H1 (cell line): ENCODE measurements at regions not wholly inside any gene's neighbourhood (a gene's known extent, or its start where the extent isn't known, plus 50 kb on each side); places are given as distances from the start of the nearest gene placed in this dataset.

Experiments
- CTCF ChIA-PET: fragments of 300-600 bp; sonication (Branson Sonifier 250); formaldehyde crosslinking; loops from one replicate; lab custom pipeline; 2021; ENCODE audit not compliant: partially characterized antibody; lab: Charles Lee
- POLR2A ChIA-PET: fragments of 300-600 bp; sonication (Branson Sonifier 250); formaldehyde crosslinking; loops from one replicate; lab custom pipeline; 2021; ENCODE audit warnings: inconsistent platforms; ENCODE audit not compliant: partially characterized antibody; lab: Charles Lee
- DNase-seq, 2 experiments: peaks; one replicate each; pipeline versions ENCODE4 v3.0.0 to v3.0.0-alpha.2; 2010 to 2022; ENCODE audit warnings: low spot score in 2 of 2, low read depth in 1 of 2, mixed read lengths in 1 of 2
- FAIRE-seq: peaks from 2 replicates; lab custom pipeline; 2011; peaks lifted over from hg19 to GRCh38; lab: Jason Lieb, UNC
- H2AFZ ChIP-seq: 2 replicates; pipeline ENCODE4 v1.8.1; 2012; ENCODE audit warnings: low read length, inconsistent platforms
- H2AK5ac ChIP-seq: 2 replicates; pipeline ENCODE4 v1.6.1; 2013; ENCODE audit warnings: low read depth, low read length
- H2BK120ac ChIP-seq: replicated peaks from 2 replicates; pipeline ENCODE3; 2013; ENCODE audit warnings: low read depth, low read length, inconsistent platforms
- H2BK12ac ChIP-seq: 2 replicates; pipeline ENCODE4 v1.6.1; 2013; ENCODE audit warnings: low read depth, low read length
- H2BK15ac ChIP-seq: 2 replicates; pipeline ENCODE4 v1.6.1; 2013; ENCODE audit warnings: low read length
- H2BK20ac ChIP-seq: 2 replicates; pipeline ENCODE4 v1.6.1; 2013; ENCODE audit warnings: low read length
- H2BK5ac ChIP-seq: 2 replicates; pipeline ENCODE4 v1.6.1; 2013; ENCODE audit warnings: low read depth, low read length
- H3K14ac ChIP-seq: 2 replicates; pipeline ENCODE4 v1.6.1; 2013; ENCODE audit warnings: inconsistent platforms; ENCODE audit not compliant: insufficient read length
- H3K18ac ChIP-seq: 2 replicates; pipeline ENCODE4 v1.6.1; 2013; ENCODE audit warnings: low read length; ENCODE audit errors: extremely low read depth
- H3K23ac ChIP-seq: 2 replicates; pipeline ENCODE4 v1.6.1; 2013; ENCODE audit warnings: inconsistent platforms; ENCODE audit not compliant: insufficient read length
- H3K23me2 ChIP-seq: 2 replicates; pipeline ENCODE4 v1.6.1; 2013; ENCODE audit warnings: low read depth, low read length
- H3K27ac ChIP-seq: 2 replicates; pipeline ENCODE4 v1.6.1; 2011; ENCODE audit warnings: low read depth, low read length, inconsistent platforms
- H3K27me3 ChIP-seq, 4 experiments: replicated peaks in 1 of 4; 1 replicate in 1 of 4; 2 replicates in 3 of 4; pipeline versions ENCODE4 v1.6.1 to v1.8.1; 2011 to 2013; ENCODE audit warnings: low read length in 3 of 4, mild to moderate bottlenecking in 3 of 4, inconsistent platforms in 2 of 4, mixed read lengths in 2 of 4, moderate library complexity in 1 of 4; ENCODE audit not compliant: control insufficient read depth in 3 of 4, insufficient read depth in 3 of 4; ENCODE audit errors: extremely low read depth in 1 of 4
- H3K36me3 ChIP-seq, 4 experiments: 2 replicates each; pipeline versions ENCODE4 v1.6.1 to v1.8.1; 2011 to 2013; ENCODE audit warnings: mild to moderate bottlenecking in 4 of 4, low read length in 3 of 4, moderate library complexity in 2 of 4, control low read depth in 1 of 4, inconsistent platforms in 1 of 4; ENCODE audit not compliant: insufficient read depth in 4 of 4, control insufficient read depth in 2 of 4
- H3K4ac ChIP-seq: replicated peaks from 2 replicates; pipeline ENCODE3; 2013; ENCODE audit warnings: low read length, low read depth, mixed read lengths, inconsistent platforms; ENCODE audit not compliant: insufficient read length
- H3K4me1 ChIP-seq, 4 experiments: replicated peaks in 1 of 4; 1 replicate in 1 of 4; 2 replicates in 3 of 4; pipeline versions ENCODE4 v1.6.1 to v1.8.1; 2011 to 2013; ENCODE audit warnings: low read length in 3 of 4, inconsistent platforms in 2 of 4, mixed read lengths in 1 of 4; ENCODE audit not compliant: insufficient read depth in 4 of 4, control insufficient read depth in 3 of 4
- H3K4me2 ChIP-seq, 2 experiments: 2 replicates each; pipeline versions ENCODE4 v1.6.1 to v1.8.1; 2011 to 2013; ENCODE audit warnings: low read depth in 2 of 2, low read length in 2 of 2, control low read depth in 1 of 2, inconsistent platforms in 1 of 2, mild to moderate bottlenecking in 1 of 2; ENCODE audit not compliant: insufficient read depth in 1 of 2
- H3K4me3 ChIP-seq, 4 experiments: fragments of 200-600, 300-600 bp in 1 of 4; sonication (generic), shearing (Covaris generic), sonication (Bioruptor Twin) in 1 of 4; 2 replicates each; pipeline versions ENCODE4 v1.5.1 to v1.8.1; 2011 to 2016; ENCODE audit warnings: low read length in 4 of 4, low read depth in 3 of 4, control low read depth in 2 of 4, inconsistent platforms in 2 of 4, mild to moderate bottlenecking in 2 of 4, mixed read lengths in 1 of 4, moderate library complexity in 1 of 4; ENCODE audit not compliant: insufficient read depth in 2 of 4; ENCODE audit errors: extremely low read depth in 1 of 4
- H3K56ac ChIP-seq: replicated peaks from 2 replicates; pipeline ENCODE3; 2013; ENCODE audit warnings: low read depth, mild to moderate bottlenecking, mixed read lengths, low read length, inconsistent platforms; ENCODE audit not compliant: insufficient read length
- H3K79me1 ChIP-seq: 2 replicates; pipeline ENCODE4 v1.6.1; 2013; ENCODE audit warnings: low read depth, low read length, control low read depth
- H3K79me2 ChIP-seq, 2 experiments: 2 replicates each; pipeline versions ENCODE4 v1.6.1 to v1.8.1; 2012 to 2013; ENCODE audit warnings: low read length in 2 of 2, mild to moderate bottlenecking in 2 of 2, inconsistent platforms in 1 of 2; ENCODE audit not compliant: insufficient read depth in 2 of 2, control insufficient read depth in 1 of 2
- H3K9ac ChIP-seq, 4 experiments: replicated peaks in 1 of 4; 1 replicate in 1 of 4; 2 replicates in 3 of 4; pipeline versions ENCODE4 v1.6.1 to v1.8.1; 2011 to 2013; ENCODE audit warnings: low read depth in 3 of 4, low read length in 3 of 4, control low read depth in 2 of 4, mild to moderate bottlenecking in 2 of 4, moderate library complexity in 2 of 4, inconsistent platforms in 1 of 4; ENCODE audit errors: extremely low read depth in 1 of 4
- H3K9me3 ChIP-seq, 2 experiments: 2 replicates each; pipeline versions ENCODE4 v1.6.1 to v1.8.1; 2012 to 2013; ENCODE audit warnings: mild to moderate bottlenecking in 2 of 2, moderate library complexity in 2 of 2, control low read depth in 1 of 2, inconsistent platforms in 1 of 2, low read depth in 1 of 2, low read length in 1 of 2, mixed read lengths in 1 of 2; ENCODE audit not compliant: insufficient read depth in 2 of 2
- H4K20me1 ChIP-seq, 2 experiments: replicated peaks in 1 of 2; 2 replicates each; pipeline versions ENCODE3 to v1.8.1; 2011 to 2013; ENCODE audit warnings: inconsistent platforms in 2 of 2, low read length in 2 of 2, mild to moderate bottlenecking in 1 of 2; ENCODE audit not compliant: insufficient read depth in 2 of 2, control insufficient read depth in 1 of 2
- H4K5ac ChIP-seq: 2 replicates; pipeline ENCODE4 v1.6.1; 2013; ENCODE audit warnings: low read length, low read depth, mixed read lengths, inconsistent platforms; ENCODE audit not compliant: insufficient read length
- H4K8ac ChIP-seq: 2 replicates; pipeline ENCODE4 v1.8.0; 2013; ENCODE audit warnings: mild to moderate bottlenecking, moderate library complexity, low read length, inconsistent platforms; ENCODE audit not compliant: insufficient read depth; ENCODE audit errors: extremely low read depth
- H4K91ac ChIP-seq: replicated peaks from 2 replicates; pipeline ENCODE3; 2013; ENCODE audit warnings: low read length, mixed read lengths, inconsistent platforms; ENCODE audit not compliant: insufficient read length
- BCL11A ChIP-seq, 2 experiments: IDR thresholded peaks; one replicate each; pipeline ENCODE4 v1.6.1; 2011; ENCODE audit warnings: low read depth in 2 of 2, low read length in 2 of 2, mild to moderate bottlenecking in 2 of 2
- CBX5 ChIP-seq: fragments of 300-800, 300-1000 bp; sonication (generic); IDR thresholded peaks from 2 replicates; pipeline ENCODE4 v1.7.1; 2016; ENCODE audit warnings: antibody characterized with exemption, low read length, low read depth
- EZH2 ChIP-seq: fragments of 200-600 bp; sonication (generic); IDR thresholded peaks from 2 replicates; pipeline ENCODE4 v1.7.1; 2012; ENCODE audit warnings: low read depth, mild to moderate bottlenecking, moderate library complexity, low read length, inconsistent platforms; ENCODE audit not compliant: severe bottlenecking
- WGBS, 2 experiments: shearing (Covaris generic) in 1 of 2; methylation state at CpG; one replicate each; pipeline versions ENCODE4 v1.1.6 to v1.1.7; 2013 to 2015; ENCODE audit warnings: low lambda C conversion rate in 2 of 2, mixed read lengths in 2 of 2, inconsistent platforms in 1 of 2, low coverage in 1 of 2, missing lambda C conversion rate in 1 of 2; ENCODE audit not compliant: insufficient replicate concordance in 2 of 2, insufficient coverage in 1 of 2, insufficient read length in 1 of 2; ENCODE audit errors: extremely low coverage in 1 of 2, missing lambda C conversion rate in 1 of 2; 5-methylcytosine and 5-hydroxymethylcytosine counted together

- Histone ChIP-seq H2AFZ (no peak overlapping the region), H3K23me2 (no peaks in the 10 kb centered on the region), H3K56ac (no peak overlapping the region), H3K79me1 (no peaks in the 10 kb centered on the region), H3K79me2 (no peaks in the 10 kb centered on the region), H4K8ac (no peak overlapping the region), H2BK15ac (no peak overlapping the region), H4K20me1 (no peaks in the 10 kb centered on the region), H3K27me3 (no peaks in the 10 kb centered on the region), H3K4me3 (no peak overlapping the region), H2BK12ac (no peak overlapping the region), H2BK5ac (no peak overlapping the region), H3K27ac (no peak overlapping the region), H3K4me1 (no peaks in the 10 kb centered on the region; a peak in 1 of 7 replicates), H3K9me3 (no peaks in the 10 kb centered on the region), H3K36me3 (no peaks in the 10 kb centered on the region; a peak in 1 of 8 replicates), H3K18ac (no peak overlapping the region), H3K9ac (no peak overlapping the region), H2BK20ac (no peak overlapping the region), H2BK120ac (no peak overlapping the region), H3K23ac (no peak overlapping the region), H3K4me2 (no peak overlapping the region), H3K14ac (no peak overlapping the region), H4K91ac (no peak overlapping the region), H4K5ac (no peak overlapping the region), H3K4ac (no peak overlapping the region), H2AK5ac (no peak overlapping the region)
- no peak for FAIRE-seq
- TF ChIP-seq BCL11A (IDR thresholded peaks at IDR 0.05; ENCODE audit: low read depth in 2 of 2, low read length in 2 of 2) = no peak
- TF ChIP-seq CBX5 = no peak
- TF ChIP-seq EZH2 = no peak
- CTCF ChIA-PET = no interaction called here
- DNase-seq = no peak
- POLR2A ChIA-PET = no interaction called here
- 67% methylated on average over 1 of the region's 1 CpG; no CpG with 5 or more reads in 1 of the 2 experiments for WGBS, 2 experiments
Observed at GRCh38 chr9:115414561-115414960, 296.6 kb upstream of the TNC start.
